ENCODE measurements at regions not wholly inside any gene's neighbourhood (a gene's known extent, or its start where the extent isn't known, plus 50 kb on each side); places are given as distances from the start of the nearest gene placed in this dataset.

DNA sequence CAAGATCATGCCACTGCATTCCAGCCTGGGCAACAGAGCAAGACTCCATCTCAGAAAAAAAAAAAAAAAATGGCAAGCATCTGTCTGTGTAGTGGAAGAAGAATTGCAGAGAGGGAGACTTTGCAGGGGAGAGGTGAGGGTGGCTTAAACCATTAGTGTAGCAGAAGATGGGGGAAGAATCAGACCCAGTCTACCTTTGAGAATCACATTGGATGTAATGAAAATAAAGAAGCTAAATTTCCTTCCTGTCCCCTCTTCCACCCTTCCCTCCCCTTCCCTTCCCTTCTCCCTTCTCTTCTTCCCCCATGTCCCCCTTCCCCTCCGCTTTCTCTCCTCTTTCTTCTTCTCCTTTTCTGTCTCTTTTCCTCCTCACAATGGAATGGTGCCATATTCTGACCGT lies 180.8 kb upstream of the SVIL start (continued):
- no peak for TF ChIP-seq RELB (IDR thresholded peaks at IDR 0.05; ENCODE audit: low read depth)
- no peak for TF ChIP-seq MEF2B (IDR thresholded peaks at IDR 0.05; ENCODE audit: partially characterized antibody, poor library complexity, severe bottlenecking)
- no peak for TF ChIP-seq FOS (IDR thresholded peaks at IDR 0.05; ENCODE audit: borderline replicate concordance, extremely low read depth, insufficient read length)
- no peak for TF ChIP-seq ESRRA (IDR thresholded peaks at IDR 0.05; ENCODE audit: low read length)
- no peak for TF ChIP-seq RUNX3 (IDR thresholded peaks at IDR 0.05; ENCODE audit: low read length)

- in situ Hi-C loops (cut with MboI) = no loop called here
- no peak overlapping the region for H3K27ac ChIP-seq (ENCODE audit: control insufficient read depth, insufficient read depth)
- no peaks in the 10 kb centered on the region for H4K20me1 ChIP-seq (ENCODE audit: control insufficient read depth, insufficient read depth)
- intact Hi-C loops (cut with micrococcal nuclease; ENCODE audit: unreplicated experiment) = no loop called here
- ChIA-PET SMC1A (ENCODE audit: uncharacterized antibody, unreplicated experiment) (interaction anchor here (0.9 kb wide), 1 partner anchor 11 kb away, joined by 3 read pairs; no protein-coding TSS in a partner anchor), POLR2A (no interaction called here), RAD21 (ENCODE audit: unreplicated experiment) (no interaction called here), CTCF (no interaction called here)
- no peaks in the 10 kb centered on the region for H3K79me2 ChIP-seq (ENCODE audit: control insufficient read depth, insufficient read depth, low read length)
- H3K27me3 ChIP-seq (replicated peaks in 1 of 2; ENCODE audit: control insufficient read depth in 2 of 2, insufficient read depth in 2 of 2, low read length in 1 of 2) = no peaks in the 10 kb centered on the region
- FAIRE-seq (no peak), DNase-seq (ENCODE audit: low read depth, low spot score) (no peak), ATAC-seq (peak; percentile 46)
- no peak overlapping the region for H3K9ac ChIP-seq (ENCODE audit: control insufficient read depth, insufficient read depth, low read length)
- no peak overlapping the region for H2AFZ ChIP-seq (ENCODE audit: control insufficient read depth, low read depth, low read length)
- 0% methylated on average over 5 of the region's 5 CpGs for WGBS (ENCODE audit: insufficient coverage, insufficient replicate concordance, low lambda C conversion rate, missing lambda C conversion rate)
- no TSS peak for BruUV-seq (replicated peaks)
- TF ChIP-seq CBX5 (IDR thresholded peaks at IDR 0.05; ENCODE audit: low read depth) = no peak
- TF ChIP-seq YBX1 (IDR thresholded peaks at IDR 0.05) = no peak
- no peak overlapping the region for H3K4me2 ChIP-seq (ENCODE audit: control insufficient read depth, insufficient read depth)
- no peaks in the 10 kb centered on the region for H3K4me1 ChIP-seq (ENCODE audit: control insufficient read depth, insufficient read depth, low read length)
- no peak overlapping the region for H3K4me3 ChIP-seq
- H3K36me3 ChIP-seq (ENCODE audit: control insufficient read depth in 2 of 2, insufficient read depth in 2 of 2, low read length in 1 of 2) = no peaks in the 10 kb centered on the region
- no peaks in the 10 kb centered on the region for H3K9me3 ChIP-seq (replicated peaks; ENCODE audit: control insufficient read depth, insufficient read depth, low read length)
These were observed 177.1 kb upstream of the SVIL start for GRCh38 chr10:29811751-29812427.
